ENCODE measurements at regions not wholly inside any gene's neighbourhood (a gene's known extent, or its start where the extent isn't known, plus 50 kb on each side); places are given as distances from the start of the nearest gene placed in this dataset.
"Not testable (repeated sequence)": the region's sequence is repeated elsewhere in the genome, so short reads cannot be mapped to it uniquely, and the experiment has no call there.

GRCh38 chr16:46387720-46388119, 233.5 kb downstream of the SHCBP1 start:
- DNase-seq: not testable (repeated sequence)

GRCh38 chr16:46386805-46387620, 234.2 kb downstream of the SHCBP1 start:
- not testable (repeated sequence) for DNase-seq

- not testable (repeated sequence) for DNase-seq
Measured at GRCh38 chr16:46386110-46386771, 234.9 kb downstream of the SHCBP1 start.

- not testable (repeated sequence) for DNase-seq
Measured at GRCh38 chr16:46384285-46385061, 236.7 kb downstream of the SHCBP1 start.

GRCh38 chr16:46383581-46383980, 237.6 kb downstream of the SHCBP1 start:
- not testable (repeated sequence) for DNase-seq

- DNase-seq: not testable (repeated sequence)
Measured at GRCh38 chr16:46382791-46383541, 238.2 kb downstream of the SHCBP1 start.

GRCh38 chr16:46382079-46382478, 239.1 kb downstream of the SHCBP1 start:
- not testable (repeated sequence) for DNase-seq

- DNase-seq: not testable (repeated sequence)
Measured at GRCh38 chr16:46381344-46381743, 239.8 kb downstream of the SHCBP1 start.
